HCT116 (cell line): ENCODE measurements at regions not wholly inside any gene's neighbourhood (a gene's known extent, or its start where the extent isn't known, plus 50 kb on each side); places are given as distances from the start of the nearest gene placed in this dataset.

Experiments used
- ATAC-seq: fragments of 200-7000 bp; cut with Tn5 transposase; 2 replicates; pipeline ENCODE4 v1.9.1; 2020; ENCODE audit warnings: mild to moderate bottlenecking, moderate library complexity
- BruUV-seq: library from RNA; stranded (reverse); fragments of 400-500 nt; replicated peaks from 2 replicates; lab custom pipeline; 2021; lab: Mats Ljungman, UMichigan
- CTCF ChIA-PET: fragments of 300-600 bp; sonication (Branson Sonifier 250); formaldehyde crosslinking; loops from one replicate; lab custom pipeline; 2021; ENCODE audit warnings: antibody characterized with exemption; lab: Charles Lee
- POLR2A ChIA-PET: fragments of 300-600, 350-600 bp; sonication (Branson Sonifier 250); formaldehyde crosslinking; loops from one replicate; lab custom pipeline; 2021; ENCODE audit warnings: antibody characterized with exemption; lab: Charles Lee
- RAD21 ChIA-PET, 2 experiments: fragments of 300-600 bp; sonication (Branson Sonifier 250); formaldehyde crosslinking; loops; one replicate each; lab custom pipeline; 2023; ENCODE audit warnings: low total read pairs in 2 of 2; ENCODE audit not compliant: uncharacterized antibody in 2 of 2, unreplicated experiment in 2 of 2, low non-redundant PET in 1 of 2; lab: Charles Lee
- DNase-seq: peaks from one replicate; pipeline ENCODE4 v3.0.0-alpha.2; 2010; ENCODE audit warnings: low read depth, low spot score
- H2AFZ ChIP-seq: fragments of 200-600 bp; shearing (Covaris generic), sonication (generic); 2 replicates; pipeline ENCODE4 v1.6.1; 2017; ENCODE audit warnings: low read depth, mixed run types, mixed read lengths, antibody characterized with exemption, low read length; ENCODE audit not compliant: poor library complexity, severe bottlenecking
- H3K27ac ChIP-seq: 2 replicates; pipeline ENCODE4 v1.5.1; 2012; ENCODE audit warnings: low read depth, low read length
- H3K27me3 ChIP-seq: fragments of 200-600 bp; sonication (generic); 2 replicates; pipeline ENCODE4 v1.6.1; 2016; ENCODE audit warnings: mixed run types, low read length, mixed read lengths; ENCODE audit not compliant: insufficient read depth
- H3K36me3 ChIP-seq, 2 experiments: fragments of 200-500 bp in 1 of 2; fragments of 200-600 bp in 1 of 2; sonication (Bioruptor generic) in 1 of 2; sonication (generic) in 1 of 2; 2 replicates each; pipeline versions ENCODE4 v1.5.1 to v1.6.1; 2014 to 2016; ENCODE audit warnings: low read length in 2 of 2, inconsistent platforms in 1 of 2, mixed read lengths in 1 of 2, mixed run types in 1 of 2; ENCODE audit not compliant: insufficient read depth in 2 of 2, control insufficient read depth in 1 of 2
- H3K4me1 ChIP-seq, 2 experiments: fragments of 200-600 bp in 1 of 2; sonication (generic) in 1 of 2; 2 replicates each; pipeline versions ENCODE4 v1.5.1 to v1.6.1; 2012 to 2017; ENCODE audit warnings: low read length in 2 of 2, inconsistent platforms in 1 of 2, mild to moderate bottlenecking in 1 of 2, mixed read lengths in 1 of 2, mixed run types in 1 of 2, moderate library complexity in 1 of 2; ENCODE audit not compliant: insufficient read depth in 2 of 2, control insufficient read depth in 1 of 2
- H3K4me2 ChIP-seq: fragments of 200-600 bp; sonication (generic); 2 replicates; pipeline ENCODE4 v1.6.1; 2017; ENCODE audit warnings: mixed run types, low read length, mixed read lengths
- H3K4me3 ChIP-seq, 2 experiments: fragments of 200-600 bp in 1 of 2; sonication (generic) in 1 of 2; replicated peaks in 1 of 2; 2 replicates each; pipeline ENCODE4 v1.5.1; 2011 to 2016; ENCODE audit warnings: low read length in 2 of 2, control low read depth in 1 of 2, low read depth in 1 of 2, mild to moderate bottlenecking in 1 of 2, mixed read lengths in 1 of 2, mixed run types in 1 of 2
- H3K79me2 ChIP-seq: fragments of 200-600 bp; sonication (generic); 2 replicates; pipeline ENCODE4 v1.6.1; 2017; ENCODE audit warnings: mild to moderate bottlenecking, mixed run types, low read length, moderate library complexity, mixed read lengths; ENCODE audit not compliant: insufficient read depth
- H3K9ac ChIP-seq: fragments of 200-600 bp; sonication (generic); 2 replicates; pipeline ENCODE4 v1.6.1; 2016; ENCODE audit warnings: low read length, mixed read lengths
- H3K9me2 ChIP-seq: fragments of 200-600 bp; sonication (generic), shearing (Covaris generic); 2 replicates; pipeline ENCODE4 v1.6.1; 2017; ENCODE audit warnings: mixed run types, mild to moderate bottlenecking, moderate library complexity; ENCODE audit not compliant: insufficient read depth
- H3K9me3 ChIP-seq, 2 experiments: fragments of 200-500 bp in 1 of 2; fragments of 200-600 bp in 1 of 2; sonication (Bioruptor generic) in 1 of 2; sonication (generic) in 1 of 2; 2 replicates each; pipeline ENCODE4 v1.6.1; 2014 to 2017; ENCODE audit warnings: low read length in 2 of 2, mixed read lengths in 2 of 2, inconsistent platforms in 1 of 2, low read depth in 1 of 2, mild to moderate bottlenecking in 1 of 2, mixed run types in 1 of 2, moderate library complexity in 1 of 2; ENCODE audit not compliant: control insufficient read depth in 1 of 2, insufficient read depth in 1 of 2
- H4K20me1 ChIP-seq: fragments of 200-600 bp; sonication (generic), shearing (Covaris generic); 2 replicates; pipeline ENCODE4 v1.6.1; 2017; ENCODE audit warnings: mixed run types, mild to moderate bottlenecking, moderate library complexity; ENCODE audit not compliant: insufficient read depth
- ATF3 ChIP-seq: IDR thresholded peaks from 2 replicates; pipeline ENCODE4 v1.6.1; 2012
- CBX3 ChIP-seq: IDR thresholded peaks from 2 replicates; pipeline ENCODE4 v1.6.1; 2012; ENCODE audit warnings: low read depth
- CEBPB ChIP-seq: IDR thresholded peaks from 2 replicates; pipeline ENCODE4 v1.6.1; 2012; ENCODE audit warnings: low read depth
- EGR1 ChIP-seq: IDR thresholded peaks from 2 replicates; pipeline ENCODE4 v1.6.1; 2012; ENCODE audit warnings: low read depth
- ELF1 ChIP-seq: IDR thresholded peaks from 2 replicates; pipeline ENCODE4 v1.6.1; 2012; ENCODE audit warnings: low read depth, borderline replicate concordance
- EZH2 ChIP-seq: fragments of 200-600 bp; sonication (generic); IDR thresholded peaks from 2 replicates; pipeline ENCODE4 v1.6.1; 2017; ENCODE audit warnings: antibody characterized with exemption, mixed run types
- POLR2A ChIP-seq: IDR thresholded peaks from 2 replicates; pipeline ENCODE4 v1.7.0; 2011; ENCODE audit warnings: borderline replicate concordance; ENCODE audit not compliant: insufficient read depth, insufficient read length; ENCODE audit errors: extremely low read depth
- POLR2AphosphoS5 ChIP-seq: IDR thresholded peaks from 2 replicates; pipeline ENCODE4 v1.6.1; 2011; ENCODE audit warnings: mild to moderate bottlenecking, low read depth, low read length, moderate library complexity
- SIN3A ChIP-seq: IDR thresholded peaks from 2 replicates; pipeline ENCODE4 v1.6.1; 2012; ENCODE audit warnings: low read depth
- YY1 ChIP-seq: IDR thresholded peaks from 2 replicates; pipeline ENCODE4 v1.6.1; 2011; ENCODE audit warnings: low read length, low read depth, moderate library complexity, mild to moderate bottlenecking; ENCODE audit not compliant: insufficient replicate concordance; ENCODE audit errors: extremely low read depth
- ZBTB33 ChIP-seq: IDR thresholded peaks from 2 replicates; pipeline ENCODE4 v1.6.1; 2011; ENCODE audit warnings: mild to moderate bottlenecking, low read length, moderate library complexity; ENCODE audit not compliant: insufficient replicate concordance; ENCODE audit errors: extremely low read depth
- ZFX ChIP-seq: fragments of 450-650 bp; IDR thresholded peaks from 2 replicates; pipeline ENCODE4 v1.6.1; 2017
- ZNF274 ChIP-seq: fragments of 200-500 bp; sonication (Bioruptor generic); IDR thresholded peaks from 2 replicates; pipeline ENCODE4 v1.6.1; 2014; ENCODE audit warnings: mild to moderate bottlenecking, low read depth, low read length, inconsistent platforms
- intact Hi-C: fragments of 100-400 bp; cut with micrococcal nuclease; formaldehyde crosslinking; loops from 2 replicates; pipeline ENCODE4 v1.10.0; 2022

GRCh38 chr5:124797665-124798087 is 51.2 kb upstream of the ZNF608 start:
- intact Hi-C loops: no loop called here

More at GRCh38 chr5:124797665-124798087, 51.2 kb upstream of the ZNF608 start:
- Histone ChIP-seq H2AFZ (no peak overlapping the region), H3K9ac (no peak overlapping the region), H3K27me3 (no peaks in the 10 kb centered on the region), H4K20me1 (no peaks in the 10 kb centered on the region), H3K4me2 (no peak overlapping the region), H3K9me2 (no peaks in the 10 kb centered on the region), H3K27ac (no peak overlapping the region), H3K9me3 (no peaks in the 10 kb centered on the region), H3K36me3 (no peaks in the 10 kb centered on the region), H3K4me3 (no peak overlapping the region), H3K79me2 (no peaks in the 10 kb centered on the region), H3K4me1 (peaks cover 0 to 3% of the 10 kb centered on the region in 2 experiments; a peak in 1 of 4 replicates)
- no peak for DNase-seq
- POLR2A ChIA-PET: no interaction called here
- CTCF ChIA-PET: no interaction called here
- RAD21 ChIA-PET: no interaction called here
- TF ChIP-seq ZBTB33 (no peak), ZFX (no peak), EZH2 (no peak), POLR2A (no peak), SIN3A (no peak), CBX3 (no peak), YY1 (no peak), CEBPB (no peak), ATF3 (no peak), POLR2AphosphoS5 (no peak), ZNF274 (no peak), EGR1 (no peak), ELF1 (no peak)
- ATAC-seq: no peak
- no TSS peak for BruUV-seq
